Esophagus squamous epithelium (tissue), 4 donors: ENCODE measurements at regions not wholly inside any gene's neighbourhood (a gene's known extent, or its start where the extent isn't known, plus 50 kb on each side); places are given as distances from the start of the nearest gene placed in this dataset.

Experiments used
- POLR2A ChIP-seq, 4 donors: fragments of 450-650 bp; IDR thresholded peaks; one replicate each; pipeline ENCODE4 v1.6.1; 2017; ENCODE audit warnings: antibody characterized with exemption in 4 of 4, mild to moderate bottlenecking in 4 of 4, moderate library complexity in 3 of 4
- TF ChIP-seq, protein P1 (sequence below), 6 experiments: fragments of 450-650 bp in 4 of 6; fragments of 200-600 bp in 2 of 6; sonication (generic) in 2 of 6; IDR thresholded peaks; one replicate each; pipeline ENCODE4 v1.5.1; 2016 to 2019; ENCODE audit warnings: antibody characterized with exemption in 6 of 6, mild to moderate bottlenecking in 4 of 6, moderate library complexity in 4 of 6

GRCh38 chr4:24042094-24042493, 152.2 kb upstream of the PPARGC1A start:
- TF ChIP-seq, protein P1, sequence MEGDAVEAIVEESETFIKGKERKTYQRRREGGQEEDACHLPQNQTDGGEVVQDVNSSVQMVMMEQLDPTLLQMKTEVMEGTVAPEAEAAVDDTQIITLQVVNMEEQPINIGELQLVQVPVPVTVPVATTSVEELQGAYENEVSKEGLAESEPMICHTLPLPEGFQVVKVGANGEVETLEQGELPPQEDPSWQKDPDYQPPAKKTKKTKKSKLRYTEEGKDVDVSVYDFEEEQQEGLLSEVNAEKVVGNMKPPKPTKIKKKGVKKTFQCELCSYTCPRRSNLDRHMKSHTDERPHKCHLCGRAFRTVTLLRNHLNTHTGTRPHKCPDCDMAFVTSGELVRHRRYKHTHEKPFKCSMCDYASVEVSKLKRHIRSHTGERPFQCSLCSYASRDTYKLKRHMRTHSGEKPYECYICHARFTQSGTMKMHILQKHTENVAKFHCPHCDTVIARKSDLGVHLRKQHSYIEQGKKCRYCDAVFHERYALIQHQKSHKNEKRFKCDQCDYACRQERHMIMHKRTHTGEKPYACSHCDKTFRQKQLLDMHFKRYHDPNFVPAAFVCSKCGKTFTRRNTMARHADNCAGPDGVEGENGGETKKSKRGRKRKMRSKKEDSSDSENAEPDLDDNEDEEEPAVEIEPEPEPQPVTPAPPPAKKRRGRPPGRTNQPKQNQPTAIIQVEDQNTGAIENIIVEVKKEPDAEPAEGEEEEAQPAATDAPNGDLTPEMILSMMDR (IDR thresholded peaks at IDR 0.05), result no peak
- TF ChIP-seq POLR2A (IDR thresholded peaks at IDR 0.05), result no peak
